Neuron (in vitro differentiated cells): ENCODE measurements at regions not wholly inside any gene's neighbourhood (a gene's known extent, or its start where the extent isn't known, plus 50 kb on each side); places are given as distances from the start of the nearest gene placed in this dataset.

ENCODE experiments used
- H2AFZ ChIP-seq: one replicate; pipeline ENCODE4 v1.6.1; 2013; ENCODE audit warnings: low read depth, mild to moderate bottlenecking, inconsistent platforms, low read length, moderate library complexity
- H3K27me3 ChIP-seq: one replicate; pipeline ENCODE4 v1.6.1; 2013; ENCODE audit warnings: low read length; ENCODE audit not compliant: insufficient read depth
- H3K36me3 ChIP-seq: one replicate; pipeline ENCODE4 v1.6.1; 2013; ENCODE audit warnings: low read length; ENCODE audit not compliant: insufficient read depth
- H3K4me1 ChIP-seq: one replicate; pipeline ENCODE4 v1.6.1; 2013; ENCODE audit warnings: low read length; ENCODE audit not compliant: insufficient read depth
- H3K4me3 ChIP-seq: 2 replicates; pipeline ENCODE4 v1.5.1; 2013; ENCODE audit warnings: mild to moderate bottlenecking, low read length, moderate library complexity
- H3K9me3 ChIP-seq: one replicate; pipeline ENCODE4 v1.6.1; 2013; ENCODE audit warnings: low read length

- Histone ChIP-seq H3K9me3 (no peaks in the 10 kb centered on the region), H2AFZ (no peak overlapping the region), H3K27me3 (peaks cover 3% of the 10 kb centered on the region), H3K4me3 (no peak overlapping the region), H3K36me3 (no peaks in the 10 kb centered on the region), H3K4me1 (peaks cover 9% of the 10 kb centered on the region)
Measured at GRCh38 chrX:110440016-110440805, 81.6 kb downstream of the RTL9 start.

- Histone ChIP-seq H3K36me3 (no peaks in the 10 kb centered on the region), H3K4me1 (peaks cover 9% of the 10 kb centered on the region), H2AFZ (no peak overlapping the region), H3K9me3 (no peaks in the 10 kb centered on the region), H3K27me3 (peaks cover 9% of the 10 kb centered on the region), H3K4me3 (no peak overlapping the region)
Measured at GRCh38 chrX:110442635-110443034, 84.0 kb downstream of the RTL9 start.

GRCh38 chrX:110444996-110445395 lies 86.3 kb downstream of the RTL9 start:
- peaks cover 9% of the 10 kb centered on the region for H3K27me3 ChIP-seq
- no peak overlapping the region for H3K4me3 ChIP-seq
- no peaks in the 10 kb centered on the region for H3K4me1 ChIP-seq
- H2AFZ ChIP-seq: no peak overlapping the region
- H3K36me3 ChIP-seq: no peaks in the 10 kb centered on the region
- no peaks in the 10 kb centered on the region for H3K9me3 ChIP-seq

GRCh38 chrX:110448459-110448858 lies 89.8 kb downstream of the RTL9 start:
- Histone ChIP-seq H3K4me1 (no peaks in the 10 kb centered on the region), H3K36me3 (no peaks in the 10 kb centered on the region)

GRCh38 chrX:110449312-110449711 lies 90.7 kb downstream of the RTL9 start:
- Histone ChIP-seq H3K9me3 (no peaks in the 10 kb centered on the region), H3K36me3 (no peaks in the 10 kb centered on the region), H3K4me1 (no peaks in the 10 kb centered on the region), H3K4me3 (no peak overlapping the region), H2AFZ (no peak overlapping the region), H3K27me3 (peaks cover 7% of the 10 kb centered on the region)

More at GRCh38 chrX:110448459-110448858, 89.8 kb downstream of the RTL9 start:
- H2AFZ ChIP-seq: no peak overlapping the region
- no peaks in the 10 kb centered on the region for H3K9me3 ChIP-seq
- H3K4me3 ChIP-seq: no peak overlapping the region
- peaks cover 9% of the 10 kb centered on the region for H3K27me3 ChIP-seq

GRCh38 chrX:110450050-110450449 lies 91.4 kb downstream of the RTL9 start:
- no peaks in the 10 kb centered on the region for H3K9me3 ChIP-seq
- no peak overlapping the region for H3K4me3 ChIP-seq
- peaks cover 7% of the 10 kb centered on the region for H3K27me3 ChIP-seq
- H3K36me3 ChIP-seq: no peaks in the 10 kb centered on the region
- H2AFZ ChIP-seq: no peak overlapping the region
- no peaks in the 10 kb centered on the region for H3K4me1 ChIP-seq

GRCh38 chrX:110454336-110454735 lies 95.7 kb downstream of the RTL9 start:
- Histone ChIP-seq H3K4me1 (no peaks in the 10 kb centered on the region), H3K36me3 (no peaks in the 10 kb centered on the region), H3K4me3 (no peak overlapping the region), H3K9me3 (no peaks in the 10 kb centered on the region), H2AFZ (no peak overlapping the region), H3K27me3 (no peaks in the 10 kb centered on the region)

- Histone ChIP-seq H3K9me3 (no peaks in the 10 kb centered on the region), H3K36me3 (no peaks in the 10 kb centered on the region), H3K27me3 (no peaks in the 10 kb centered on the region)
Measured at GRCh38 chrX:110462957-110463356, 104.3 kb downstream of the RTL9 start.

GRCh38 chrX:110466790-110467189 lies 108.1 kb downstream of the RTL9 start:
- Histone ChIP-seq H3K36me3 (no peaks in the 10 kb centered on the region), H2AFZ (no peak overlapping the region), H3K9me3 (no peaks in the 10 kb centered on the region), H3K27me3 (no peaks in the 10 kb centered on the region), H3K4me3 (no peak overlapping the region), H3K4me1 (no peaks in the 10 kb centered on the region)

More at GRCh38 chrX:110462957-110463356, 104.3 kb downstream of the RTL9 start:
- no peak overlapping the region for H2AFZ ChIP-seq
- H3K4me3 ChIP-seq: no peak overlapping the region
- no peaks in the 10 kb centered on the region for H3K4me1 ChIP-seq

GRCh38 chrX:110472265-110472664 lies 113.6 kb downstream of the RTL9 start:
- no peak overlapping the region for H3K4me3 ChIP-seq
- peaks cover 8% of the 10 kb centered on the region for H3K27me3 ChIP-seq
- H3K36me3 ChIP-seq: no peaks in the 10 kb centered on the region
- no peaks in the 10 kb centered on the region for H3K9me3 ChIP-seq
- H3K4me1 ChIP-seq: no peaks in the 10 kb centered on the region
- no peak overlapping the region for H2AFZ ChIP-seq

- Histone ChIP-seq H3K4me1 (no peaks in the 10 kb centered on the region), H3K9me3 (no peaks in the 10 kb centered on the region), H3K36me3 (no peaks in the 10 kb centered on the region), H3K27me3 (peaks cover 11% of the 10 kb centered on the region), H3K4me3 (no peak overlapping the region), H2AFZ (no peak overlapping the region)
Measured at GRCh38 chrX:110477593-110478228, 119.1 kb downstream of the RTL9 start.

GRCh38 chrX:110491846-110492620 lies 133.4 kb downstream of the RTL9 start:
- Histone ChIP-seq H3K9me3 (no peaks in the 10 kb centered on the region), H3K27me3 (no peaks in the 10 kb centered on the region), H2AFZ (no peak overlapping the region), H3K4me3 (no peak overlapping the region), H3K36me3 (no peaks in the 10 kb centered on the region), H3K4me1 (no peaks in the 10 kb centered on the region)

GRCh38 chrX:110504947-110505346 lies 146.3 kb downstream of the RTL9 start:
- Histone ChIP-seq H3K27me3 (no peaks in the 10 kb centered on the region), H3K4me1 (peaks cover 13% of the 10 kb centered on the region), H3K9me3 (no peaks in the 10 kb centered on the region), H3K4me3 (no peak overlapping the region), H2AFZ (no peak overlapping the region), H3K36me3 (no peaks in the 10 kb centered on the region)
